ENCODE measurements at regions not wholly inside any gene's neighbourhood (a gene's known extent, or its start where the extent isn't known, plus 50 kb on each side); places are given as distances from the start of the nearest gene placed in this dataset.

GRCh38 chr5:120767178-120767820, 303.2 kb downstream of the PRR16 start:
- TF ChIP-seq CTCF (IDR thresholded peaks at IDR 0.05) (no peak), EP300 (IDR thresholded peaks at IDR 0.05; ENCODE audit: low read depth) (no peak)

Data from transverse colon (tissue), 3 donors.